Thyroid gland (tissue), 4 donors: ENCODE measurements at regions not wholly inside any gene's neighbourhood (a gene's known extent, or its start where the extent isn't known, plus 50 kb on each side); places are given as distances from the start of the nearest gene placed in this dataset.
"Not testable (repeated sequence)": the region's sequence is repeated elsewhere in the genome, so short reads cannot be mapped to it uniquely, and the experiment has no call there.

ENCODE experiments used
- DNase-seq, 2 donors: peaks; one replicate each; pipeline ENCODE4 v3.0.0-alpha.2; 2019
- H3K27ac ChIP-seq, 3 donors: fragments of 200-600 bp; sonication (generic); 1 replicate in 2 of 3; 2 replicates in 1 of 3; pipeline ENCODE4 v1.5.1; 2016 to 2019; ENCODE audit warnings: mild to moderate bottlenecking in 1 of 3, moderate library complexity in 1 of 3
- H3K27me3 ChIP-seq: fragments of 200-600 bp; sonication (generic); one replicate; pipeline ENCODE4 v1.5.1; 2019
- H3K36me3 ChIP-seq, 2 donors: fragments of 200-600 bp; sonication (generic); one replicate each; pipeline ENCODE4 v1.5.1; 2016 to 2019
- H3K4me1 ChIP-seq, 2 donors: fragments of 200-600 bp; sonication (generic); one replicate each; pipeline ENCODE4 v1.5.1; 2017 to 2019
- H3K4me3 ChIP-seq, 3 donors: fragments of 200-600 bp; sonication (generic); replicated peaks in 1 of 3; 1 replicate in 2 of 3; 2 replicates in 1 of 3; pipeline ENCODE4 v1.5.1; 2016; ENCODE audit warnings: mild to moderate bottlenecking in 1 of 3
- H3K9me3 ChIP-seq: fragments of 200-600 bp; sonication (generic); one replicate; pipeline ENCODE4 v1.5.1; 2017
- CTCF ChIP-seq, 6 experiments: fragments of 200-600 bp in 3 of 6; fragments of 450-650 bp in 3 of 6; sonication (generic) in 3 of 6; IDR thresholded peaks; one replicate each; pipeline ENCODE4 v1.5.1; 2016 to 2019; ENCODE audit warnings: antibody characterized with exemption in 6 of 6, mild to moderate bottlenecking in 2 of 6, inconsistent platforms in 1 of 6, moderate library complexity in 1 of 6
- POLR2A ChIP-seq, 2 donors: fragments of 450-650 bp; IDR thresholded peaks; one replicate each; pipeline ENCODE4 v1.6.1; 2017; ENCODE audit warnings: antibody characterized with exemption in 2 of 2, mild to moderate bottlenecking in 2 of 2, moderate library complexity in 1 of 2
- WGBS, 2 donors: methylation state at CpG; one replicate each; pipeline ENCODE4 v1.1.5; 2017; 5-methylcytosine and 5-hydroxymethylcytosine counted together
- intact Hi-C: fragments of 100-400 bp; cut with DNase I; formaldehyde crosslinking; loops from one replicate; pipeline ENCODE4 v1.15.1; 2023

- intact Hi-C loops = no loop called here
- no peaks in the 10 kb centered on the region for H3K27me3 ChIP-seq
- no peak overlapping the region for H3K27ac ChIP-seq
- no peak overlapping the region for H3K4me3 ChIP-seq
- no peaks in the 10 kb centered on the region for H3K4me1 ChIP-seq
- 69 to 77% methylated on average over 2 of the region's 2 CpGs for WGBS, 2 donors
- H3K36me3 ChIP-seq = no peaks in the 10 kb centered on the region
- no peak for DNase-seq
- H3K9me3 ChIP-seq = no peaks in the 10 kb centered on the region
- TF ChIP-seq CTCF (IDR thresholded peaks at IDR 0.05) = no peak
Measured at GRCh38 chr2:21781962-21782361, 658.2 kb downstream of the TDRD15 start.

GRCh38 chr2:21782866-21783265, 659.1 kb downstream of the TDRD15 start:
- Histone ChIP-seq H3K36me3 (no peaks in the 10 kb centered on the region), H3K9me3 (no peaks in the 10 kb centered on the region), H3K4me3 (no peak overlapping the region), H3K27ac (no peak overlapping the region), H3K4me1 (no peaks in the 10 kb centered on the region), H3K27me3 (no peaks in the 10 kb centered on the region)
- no peak for DNase-seq
- no peak for TF ChIP-seq POLR2A (IDR thresholded peaks at IDR 0.05)
- TF ChIP-seq CTCF (IDR thresholded peaks at IDR 0.05) = no peak
- intact Hi-C loops = no loop called here
- WGBS, 2 donors = 61 to 65% methylated on average over 6 of the region's 6 CpGs

- H3K9me3 ChIP-seq = no peaks in the 10 kb centered on the region
- 88 to 90% methylated on average over 1 of the region's 1 CpG for WGBS, 2 donors
- TF ChIP-seq POLR2A (IDR thresholded peaks at IDR 0.05) (no peak), CTCF (IDR thresholded peaks at IDR 0.05) (no peak)
- no peak overlapping the region for H3K4me3 ChIP-seq
- no peak for DNase-seq
- no peaks in the 10 kb centered on the region for H3K27me3 ChIP-seq
- H3K36me3 ChIP-seq = no peaks in the 10 kb centered on the region
- H3K27ac ChIP-seq = no peak overlapping the region
- no peaks in the 10 kb centered on the region for H3K4me1 ChIP-seq
- intact Hi-C loops = no loop called here
Measured at GRCh38 chr2:21787941-21788340, 664.2 kb downstream of the TDRD15 start.

GRCh38 chr2:21790311-21790710, 666.5 kb downstream of the TDRD15 start:
- DNase-seq, H3K9me3 ChIP-seq, H3K4me1 ChIP-seq, intact Hi-C loops, H3K27me3 ChIP-seq, H3K36me3 ChIP-seq, H3K27ac ChIP-seq, H3K4me3 ChIP-seq: not testable (repeated sequence)
- WGBS, 2 donors = 55 to 59% methylated on average over 6 of the region's 6 CpGs

GRCh38 chr2:21792571-21792970, 668.8 kb downstream of the TDRD15 start:
- intact Hi-C loops = no loop called here
- H3K27me3 ChIP-seq = no peaks in the 10 kb centered on the region
- H3K4me1 ChIP-seq = no peaks in the 10 kb centered on the region
- H3K9me3 ChIP-seq = no peaks in the 10 kb centered on the region
- no peak for DNase-seq
- H3K27ac ChIP-seq = no peak overlapping the region
- H3K4me3 ChIP-seq = no peak overlapping the region
- TF ChIP-seq POLR2A (IDR thresholded peaks at IDR 0.05) = no peak
- no peak for TF ChIP-seq CTCF (IDR thresholded peaks at IDR 0.05)
- no peaks in the 10 kb centered on the region for H3K36me3 ChIP-seq

- 21 to 32% methylated on average over 1 of the region's 1 CpG for WGBS, 2 donors
- DNase-seq = no peak
- intact Hi-C loops = no loop called here
Measured at GRCh38 chr2:21793461-21793860, 669.7 kb downstream of the TDRD15 start.

More at GRCh38 chr2:21793461-21793860, 669.7 kb downstream of the TDRD15 start:
- Histone ChIP-seq H3K27me3 (no peaks in the 10 kb centered on the region), H3K9me3 (no peaks in the 10 kb centered on the region), H3K4me1 (no peaks in the 10 kb centered on the region), H3K4me3 (no peak overlapping the region), H3K36me3 (no peaks in the 10 kb centered on the region), H3K27ac (no peak overlapping the region)
- no peak for TF ChIP-seq CTCF (IDR thresholded peaks at IDR 0.05)
- TF ChIP-seq POLR2A (IDR thresholded peaks at IDR 0.05) = no peak
